Gastroesophageal sphincter (tissue), 4 donors: ENCODE measurements at regions not wholly inside any gene's neighbourhood (a gene's known extent, or its start where the extent isn't known, plus 50 kb on each side); places are given as distances from the start of the nearest gene placed in this dataset.

Experiments used
- ATAC-seq: fragments of 150-250 bp; one replicate; pipeline ENCODE4 v1.9.1; 2016; ENCODE audit warnings: mild to moderate bottlenecking, moderate library complexity
- H3K27ac ChIP-seq, 4 donors: fragments of 200-600 bp; sonication (generic) in 3 of 4; 1 replicate in 3 of 4; 2 replicates in 1 of 4; pipeline ENCODE4 v1.5.1; 2016 to 2019
- H3K27me3 ChIP-seq: fragments of 200-600 bp; sonication (generic); one replicate; pipeline ENCODE4 v1.5.1; 2019
- H3K36me3 ChIP-seq, 2 donors: fragments of 200-600 bp; sonication (generic); one replicate each; pipeline ENCODE4 v1.5.1; 2019; ENCODE audit warnings: control low read depth in 1 of 2
- H3K4me1 ChIP-seq, 3 donors: fragments of 200-600 bp; sonication (generic); 1 replicate in 2 of 3; 2 replicates in 1 of 3; pipeline ENCODE4 v1.5.1; 2016 to 2019; ENCODE audit warnings: control low read depth in 2 of 3
- H3K4me3 ChIP-seq, 2 donors: fragments of 200-600 bp; sonication (generic); one replicate each; pipeline ENCODE4 v1.5.1; 2019; ENCODE audit warnings: mild to moderate bottlenecking in 1 of 2, moderate library complexity in 1 of 2
- H3K9me3 ChIP-seq, 3 donors: fragments of 200-600 bp; sonication (generic); one replicate each; pipeline ENCODE4 v1.5.1; 2017 to 2019; ENCODE audit warnings: control low read depth in 2 of 3
- CTCF ChIP-seq, 4 experiments: fragments of 200-600 bp in 2 of 4; fragments of 450-650 bp in 2 of 4; sonication (generic) in 1 of 4; IDR thresholded peaks; one replicate each; pipeline ENCODE4 v1.5.1; 2017 to 2019; ENCODE audit warnings: antibody characterized with exemption in 4 of 4, mild to moderate bottlenecking in 2 of 4, moderate library complexity in 2 of 4
- EP300 ChIP-seq: sonication (generic); formaldehyde crosslinking; IDR thresholded peaks from one replicate; pipeline ENCODE4 v1.6.1; 2017; ENCODE audit warnings: antibody characterized with exemption, mild to moderate bottlenecking
- POLR2A ChIP-seq, 2 donors: fragments of 450-650 bp; IDR thresholded peaks; one replicate each; pipeline ENCODE4 v1.6.1; 2017; ENCODE audit warnings: antibody characterized with exemption in 2 of 2, mild to moderate bottlenecking in 2 of 2, moderate library complexity in 1 of 2
- POLR2AphosphoS5 ChIP-seq: sonication (generic); formaldehyde crosslinking; IDR thresholded peaks from one replicate; pipeline ENCODE4 v1.6.1; 2017; ENCODE audit warnings: antibody characterized with exemption
- WGBS, 2 donors: methylation state at CpG; one replicate each; pipeline ENCODE4 v1.1.5; 2018; ENCODE audit warnings: low coverage in 1 of 2; 5-methylcytosine and 5-hydroxymethylcytosine counted together

- no peaks in the 10 kb centered on the region for H3K27me3 ChIP-seq
- TF ChIP-seq EP300 (no peak), POLR2A (IDR thresholded peaks at IDR 0.05) (no peak), POLR2AphosphoS5 (no peak), CTCF (IDR thresholded peaks at IDR 0.05) (no peak)
- no peaks in the 10 kb centered on the region for H3K9me3 ChIP-seq
- H3K4me3 ChIP-seq, result no peak overlapping the region
- H3K4me1 ChIP-seq, result no peaks in the 10 kb centered on the region
- 59 to 80% methylated on average over 5 of the region's 9 CpGs for WGBS, 2 donors
- H3K27ac ChIP-seq, result no peak overlapping the region
- no peaks in the 10 kb centered on the region for H3K36me3 ChIP-seq
- ATAC-seq, result no peak
Observed at GRCh38 chr10:28463676-28464395, 69.1 kb upstream of the WAC start.

GRCh38 chr10:28467615-28468014 lies 65.3 kb upstream of the WAC start:
- 90 to 95% methylated on average over 3 to 5 of the region's 5 CpGs for WGBS, 2 donors
- H3K4me1 ChIP-seq, result no peaks in the 10 kb centered on the region
- no peak for ATAC-seq
- H3K36me3 ChIP-seq, result no peaks in the 10 kb centered on the region
- H3K4me3 ChIP-seq, result no peak overlapping the region
- no peak overlapping the region for H3K27ac ChIP-seq
- no peaks in the 10 kb centered on the region for H3K27me3 ChIP-seq
- TF ChIP-seq EP300 (no peak), CTCF (IDR thresholded peaks at IDR 0.05) (no peak), POLR2A (IDR thresholded peaks at IDR 0.05) (no peak), POLR2AphosphoS5 (no peak)
- H3K9me3 ChIP-seq, result no peaks in the 10 kb centered on the region

GRCh38 chr10:28468707-28469483 lies 64.0 kb upstream of the WAC start:
- H3K4me3 ChIP-seq, result no peak overlapping the region
- H3K27ac ChIP-seq, result no peak overlapping the region
- H3K4me1 ChIP-seq, result no peaks in the 10 kb centered on the region
- TF ChIP-seq CTCF (IDR thresholded peaks at IDR 0.05), result no peak
- no peak for TF ChIP-seq EP300
- TF ChIP-seq POLR2A (IDR thresholded peaks at IDR 0.05), result no peak
- no peak for TF ChIP-seq POLR2AphosphoS5
- no peak for ATAC-seq
- H3K27me3 ChIP-seq, result no peaks in the 10 kb centered on the region
- WGBS, 2 donors, result 88 to 93% methylated on average over 5 to 7 of the region's 10 CpGs
- no peaks in the 10 kb centered on the region for H3K36me3 ChIP-seq
- H3K9me3 ChIP-seq, result no peaks in the 10 kb centered on the region

- Histone ChIP-seq H3K9me3 (no peaks in the 10 kb centered on the region), H3K4me1 (no peaks in the 10 kb centered on the region), H3K36me3 (no peaks in the 10 kb centered on the region), H3K4me3 (no peak overlapping the region), H3K27me3 (no peaks in the 10 kb centered on the region), H3K27ac (no peak overlapping the region)
- no peak for ATAC-seq
- no peak for TF ChIP-seq POLR2AphosphoS5
- no peak for TF ChIP-seq EP300
- TF ChIP-seq CTCF (IDR thresholded peaks at IDR 0.05), result no peak
- TF ChIP-seq POLR2A (IDR thresholded peaks at IDR 0.05), result no peak
- WGBS, 2 donors, result 0 to 49% methylated on average over 1 to 10 of the region's 12 CpGs
Observed at GRCh38 chr10:28470873-28471651, 61.9 kb upstream of the WAC start.
